NB4 (cell line): ENCODE measurements at regions not wholly inside any gene's neighbourhood (a gene's known extent, or its start where the extent isn't known, plus 50 kb on each side); places are given as distances from the start of the nearest gene placed in this dataset.

Experiments used
- POLR2A ChIP-seq: IDR thresholded peaks from 2 replicates; pipeline ENCODE4 v1.6.1; 2011; ENCODE audit warnings: mild to moderate bottlenecking; ENCODE audit not compliant: insufficient read length; ENCODE audit errors: extremely low read depth
- TF ChIP-seq, protein P1 (sequence below): IDR thresholded peaks from 2 replicates; pipeline ENCODE4 v1.6.1; 2011; ENCODE audit warnings: low read depth, low read length

DNA sequence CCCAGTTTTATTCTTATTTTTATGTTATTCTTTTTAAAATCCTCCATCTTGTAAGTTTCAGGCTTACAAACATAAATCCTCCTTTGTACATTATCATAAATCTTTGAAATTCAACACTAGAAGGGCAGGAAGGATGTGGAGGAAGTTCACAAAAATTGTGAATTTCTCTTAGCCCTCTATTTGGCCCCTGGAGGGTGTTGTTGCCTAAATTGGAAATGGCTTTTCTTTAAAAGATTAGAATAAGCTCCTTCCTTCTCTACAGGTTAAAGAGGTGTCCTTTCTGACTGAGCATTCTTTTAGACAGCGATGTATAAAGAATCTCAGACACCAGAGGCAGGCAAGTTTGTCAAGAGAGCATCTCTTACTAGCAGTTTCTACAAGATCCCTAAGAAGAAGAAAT is 391.7 kb upstream of the OR4E1 start:
- TF ChIP-seq, protein P1, sequence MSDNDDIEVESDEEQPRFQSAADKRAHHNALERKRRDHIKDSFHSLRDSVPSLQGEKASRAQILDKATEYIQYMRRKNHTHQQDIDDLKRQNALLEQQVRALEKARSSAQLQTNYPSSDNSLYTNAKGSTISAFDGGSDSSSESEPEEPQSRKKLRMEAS = no peak
- no peak for TF ChIP-seq POLR2A
